ENCODE measurements at regions not wholly inside any gene's neighbourhood (a gene's known extent, or its start where the extent isn't known, plus 50 kb on each side); places are given as distances from the start of the nearest gene placed in this dataset.

DNA sequence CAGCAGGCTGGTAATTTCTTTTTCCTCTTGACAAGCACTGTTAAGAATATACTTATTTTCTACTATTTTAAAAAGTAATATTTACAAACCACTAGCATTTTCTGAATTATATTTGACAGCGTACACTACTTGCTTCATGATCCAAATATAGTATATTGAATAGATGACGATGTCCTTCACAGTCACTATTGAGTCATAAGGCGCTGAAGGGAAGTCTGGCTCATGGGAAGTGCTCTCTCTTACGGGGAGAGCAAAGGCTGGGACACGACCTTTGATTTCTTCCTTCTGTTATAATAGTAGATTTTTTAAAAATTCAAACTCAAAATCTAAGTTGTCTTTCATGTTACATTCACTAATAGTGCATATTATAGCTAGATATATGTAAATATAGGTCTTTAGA lies 357.1 kb downstream of the SOCS6 start:
- TF ChIP-seq TAF1 (IDR thresholded peaks at IDR 0.05; ENCODE audit: borderline replicate concordance, insufficient read depth, low read length) (no peak), FOXP2 (optimal IDR thresholded peaks at IDR 0.05; ENCODE audit: borderline replicate concordance, extremely low read depth, extremely low read length, insufficient read depth) (no peak)
- TF ChIP-seq, protein P1, sequence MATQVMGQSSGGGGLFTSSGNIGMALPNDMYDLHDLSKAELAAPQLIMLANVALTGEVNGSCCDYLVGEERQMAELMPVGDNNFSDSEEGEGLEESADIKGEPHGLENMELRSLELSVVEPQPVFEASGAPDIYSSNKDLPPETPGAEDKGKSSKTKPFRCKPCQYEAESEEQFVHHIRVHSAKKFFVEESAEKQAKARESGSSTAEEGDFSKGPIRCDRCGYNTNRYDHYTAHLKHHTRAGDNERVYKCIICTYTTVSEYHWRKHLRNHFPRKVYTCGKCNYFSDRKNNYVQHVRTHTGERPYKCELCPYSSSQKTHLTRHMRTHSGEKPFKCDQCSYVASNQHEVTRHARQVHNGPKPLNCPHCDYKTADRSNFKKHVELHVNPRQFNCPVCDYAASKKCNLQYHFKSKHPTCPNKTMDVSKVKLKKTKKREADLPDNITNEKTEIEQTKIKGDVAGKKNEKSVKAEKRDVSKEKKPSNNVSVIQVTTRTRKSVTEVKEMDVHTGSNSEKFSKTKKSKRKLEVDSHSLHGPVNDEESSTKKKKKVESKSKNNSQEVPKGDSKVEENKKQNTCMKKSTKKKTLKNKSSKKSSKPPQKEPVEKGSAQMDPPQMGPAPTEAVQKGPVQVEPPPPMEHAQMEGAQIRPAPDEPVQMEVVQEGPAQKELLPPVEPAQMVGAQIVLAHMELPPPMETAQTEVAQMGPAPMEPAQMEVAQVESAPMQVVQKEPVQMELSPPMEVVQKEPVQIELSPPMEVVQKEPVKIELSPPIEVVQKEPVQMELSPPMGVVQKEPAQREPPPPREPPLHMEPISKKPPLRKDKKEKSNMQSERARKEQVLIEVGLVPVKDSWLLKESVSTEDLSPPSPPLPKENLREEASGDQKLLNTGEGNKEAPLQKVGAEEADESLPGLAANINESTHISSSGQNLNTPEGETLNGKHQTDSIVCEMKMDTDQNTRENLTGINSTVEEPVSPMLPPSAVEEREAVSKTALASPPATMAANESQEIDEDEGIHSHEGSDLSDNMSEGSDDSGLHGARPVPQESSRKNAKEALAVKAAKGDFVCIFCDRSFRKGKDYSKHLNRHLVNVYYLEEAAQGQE (IDR thresholded peaks at IDR 0.05; ENCODE audit: insufficient read depth in 1 of 2, low read depth in 2 of 2, low read length in 2 of 2): no peak

Data from PFSK-1 (cell line).